Upper lobe of left lung (tissue), 6 donors: ENCODE measurements at regions not wholly inside any gene's neighbourhood (a gene's known extent, or its start where the extent isn't known, plus 50 kb on each side); places are given as distances from the start of the nearest gene placed in this dataset.

ENCODE experiments used
- ATAC-seq, 2 donors: fragments of 200-7000 bp; cut with Tn5 transposase; one replicate each; pipeline ENCODE4 v1.9.1; 2022; ENCODE audit warnings: mild to moderate bottlenecking in 2 of 2, moderate library complexity in 2 of 2; ENCODE audit not compliant: low FRiP score in 2 of 2
- DNase-seq, 2 donors: peaks; one replicate each; pipeline ENCODE4 v3.0.0-alpha.2; 2019 to 2020
- H3K27ac ChIP-seq, 4 donors: fragments of 200-600 bp; sonication (generic); one replicate each; pipeline ENCODE4 v1.5.1; 2016 to 2019
- H3K27me3 ChIP-seq, 4 donors: fragments of 200-600 bp; sonication (generic); one replicate each; pipeline ENCODE4 v1.5.1; 2017 to 2019
- H3K36me3 ChIP-seq, 4 donors: fragments of 200-600 bp; sonication (generic); one replicate each; pipeline ENCODE4 v1.5.1; 2016 to 2019
- H3K4me1 ChIP-seq, 4 donors: fragments of 200-600 bp; sonication (generic); one replicate each; pipeline ENCODE4 v1.5.1; 2018 to 2019
- H3K4me3 ChIP-seq, 4 donors: fragments of 200-600 bp; sonication (generic); one replicate each; pipeline ENCODE4 v1.5.1; 2017 to 2019; ENCODE audit warnings: mild to moderate bottlenecking in 2 of 4, moderate library complexity in 1 of 4
- H3K9me3 ChIP-seq, 4 donors: fragments of 200-600 bp; sonication (generic); one replicate each; pipeline ENCODE4 v1.5.1; 2018 to 2019
- EP300 ChIP-seq, 4 donors: sonication (generic); formaldehyde crosslinking; IDR thresholded peaks; one replicate each; pipeline ENCODE4 v1.5.1; 2017; ENCODE audit warnings: antibody characterized with exemption in 4 of 4, control low read depth in 2 of 4
- POLR2A ChIP-seq, 4 donors: fragments of 450-650 bp; IDR thresholded peaks; one replicate each; pipeline ENCODE4 v1.5.1; 2016 to 2017; ENCODE audit warnings: antibody characterized with exemption in 4 of 4, mild to moderate bottlenecking in 2 of 4
- POLR2AphosphoS5 ChIP-seq, 2 donors: sonication (generic); formaldehyde crosslinking; IDR thresholded peaks; one replicate each; pipeline ENCODE4 v1.5.1; 2017; ENCODE audit warnings: antibody characterized with exemption in 2 of 2
- WGBS, 2 donors: methylation state at CpG; one replicate each; pipeline ENCODE4 v1.1.5; 2017 to 2018; 5-methylcytosine and 5-hydroxymethylcytosine counted together
- TF ChIP-seq, protein P1 (sequence below), 6 experiments: fragments of 450-650 bp in 4 of 6; fragments of 200-600 bp in 2 of 6; sonication (generic) in 2 of 6; IDR thresholded peaks; one replicate each; pipeline ENCODE4 v1.5.1; 2016 to 2019; ENCODE audit warnings: antibody characterized with exemption in 6 of 6
- donor health status: DM: no; HTN: no; CAD: no; lungs with moderate emphysema.
- donor health status: DM: no; HTN: yes; CAD: no; lungs with severe emphysema.

DNA sequence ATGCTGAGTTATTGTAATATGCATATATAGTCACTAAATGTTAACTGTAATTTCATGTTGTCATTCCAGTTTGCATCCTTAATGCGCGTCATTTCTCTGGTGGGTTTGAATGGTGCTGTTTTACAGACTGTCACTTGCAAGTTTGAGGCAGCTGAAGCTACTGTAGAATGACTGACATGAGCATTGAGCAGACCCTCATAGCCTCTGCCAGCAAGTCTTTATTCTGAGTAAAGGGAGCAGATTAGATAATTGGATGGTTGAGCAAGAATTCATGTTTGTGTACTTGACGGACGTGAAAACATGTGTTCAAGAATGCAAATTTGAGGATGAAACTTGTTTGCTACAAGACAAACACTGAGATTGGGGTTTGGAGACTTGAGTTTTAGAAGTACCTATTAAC is 854.8 kb upstream of the KLHL29 start:
- Histone ChIP-seq H3K27me3 (no peaks in the 10 kb centered on the region), H3K9me3 (no peaks in the 10 kb centered on the region), H3K36me3 (no peaks in the 10 kb centered on the region), H3K4me1 (no peaks in the 10 kb centered on the region), H3K27ac (no peak overlapping the region), H3K4me3 (no peak overlapping the region)
- DNase-seq, result no peak
- WGBS, 2 donors, result 85 to 87% methylated on average over 4 of the region's 4 CpGs
- no peak for ATAC-seq
- TF ChIP-seq EP300 (IDR thresholded peaks at IDR 0.05) (no peak), POLR2A (IDR thresholded peaks at IDR 0.05) (no peak), POLR2AphosphoS5 (IDR thresholded peaks at IDR 0.05) (no peak)
- TF ChIP-seq, protein P1, sequence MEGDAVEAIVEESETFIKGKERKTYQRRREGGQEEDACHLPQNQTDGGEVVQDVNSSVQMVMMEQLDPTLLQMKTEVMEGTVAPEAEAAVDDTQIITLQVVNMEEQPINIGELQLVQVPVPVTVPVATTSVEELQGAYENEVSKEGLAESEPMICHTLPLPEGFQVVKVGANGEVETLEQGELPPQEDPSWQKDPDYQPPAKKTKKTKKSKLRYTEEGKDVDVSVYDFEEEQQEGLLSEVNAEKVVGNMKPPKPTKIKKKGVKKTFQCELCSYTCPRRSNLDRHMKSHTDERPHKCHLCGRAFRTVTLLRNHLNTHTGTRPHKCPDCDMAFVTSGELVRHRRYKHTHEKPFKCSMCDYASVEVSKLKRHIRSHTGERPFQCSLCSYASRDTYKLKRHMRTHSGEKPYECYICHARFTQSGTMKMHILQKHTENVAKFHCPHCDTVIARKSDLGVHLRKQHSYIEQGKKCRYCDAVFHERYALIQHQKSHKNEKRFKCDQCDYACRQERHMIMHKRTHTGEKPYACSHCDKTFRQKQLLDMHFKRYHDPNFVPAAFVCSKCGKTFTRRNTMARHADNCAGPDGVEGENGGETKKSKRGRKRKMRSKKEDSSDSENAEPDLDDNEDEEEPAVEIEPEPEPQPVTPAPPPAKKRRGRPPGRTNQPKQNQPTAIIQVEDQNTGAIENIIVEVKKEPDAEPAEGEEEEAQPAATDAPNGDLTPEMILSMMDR (IDR thresholded peaks at IDR 0.05), result no peak

DNA sequence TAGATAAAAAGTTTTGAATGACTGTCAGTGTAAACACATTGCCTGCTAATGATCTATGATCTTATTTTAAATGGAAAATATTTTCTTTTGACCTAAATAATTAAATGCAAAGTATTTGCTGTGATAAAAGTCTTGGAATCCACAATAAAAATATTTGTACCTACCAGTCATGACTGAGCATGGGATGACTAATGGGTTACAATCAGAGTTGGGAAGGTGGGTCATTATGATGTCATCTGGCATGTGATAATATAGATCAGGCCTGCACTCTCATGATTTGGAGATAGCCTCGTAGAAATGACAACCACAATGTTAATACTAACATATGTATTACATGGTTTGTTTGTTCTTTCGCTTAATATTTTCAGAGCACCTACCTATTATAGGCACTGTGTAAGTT is 848.8 kb upstream of the KLHL29 start:
- ATAC-seq, result no peak
- Histone ChIP-seq H3K4me1 (no peaks in the 10 kb centered on the region), H3K4me3 (no peak overlapping the region), H3K27me3 (no peaks in the 10 kb centered on the region), H3K9me3 (no peaks in the 10 kb centered on the region), H3K36me3 (no peaks in the 10 kb centered on the region), H3K27ac (no peak overlapping the region)
- DNase-seq, result no peak
- 65 to 68% methylated on average over 2 of the region's 2 CpGs for WGBS, 2 donors
- TF ChIP-seq EP300 (IDR thresholded peaks at IDR 0.05), result no peak
- TF ChIP-seq POLR2A (IDR thresholded peaks at IDR 0.05), result no peak
- TF ChIP-seq POLR2AphosphoS5 (IDR thresholded peaks at IDR 0.05), result no peak
- TF ChIP-seq, protein P1 (IDR thresholded peaks at IDR 0.05), result no peak

DNA sequence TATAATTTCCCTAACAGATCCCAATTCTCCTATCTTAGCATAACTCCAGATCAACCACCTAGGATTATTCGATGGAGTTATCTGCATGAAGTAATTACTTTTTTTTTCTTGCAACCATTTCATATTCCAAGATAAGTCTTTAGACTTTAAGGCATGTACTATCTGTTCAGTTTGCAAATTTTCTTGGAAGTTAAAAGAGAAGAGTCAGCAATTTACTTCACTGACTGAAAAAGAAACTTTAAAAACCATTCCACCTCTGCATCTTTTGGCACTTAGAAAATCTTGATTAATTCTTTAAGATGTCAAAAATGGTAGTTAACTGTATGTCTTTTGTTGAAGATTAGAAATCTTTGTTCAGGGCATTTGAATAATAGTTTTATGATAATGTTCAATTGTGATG is 830.5 kb upstream of the KLHL29 start:
- Histone ChIP-seq H3K36me3 (no peaks in the 10 kb centered on the region), H3K4me1 (no peaks in the 10 kb centered on the region), H3K27ac (no peak overlapping the region), H3K4me3 (no peak overlapping the region), H3K27me3 (no peaks in the 10 kb centered on the region), H3K9me3 (no peaks in the 10 kb centered on the region)
- WGBS, 2 donors, result 76 to 94% methylated on average over 1 of the region's 1 CpG
- ATAC-seq (no peak), DNase-seq (no peak)
- no peak for TF ChIP-seq POLR2AphosphoS5 (IDR thresholded peaks at IDR 0.05)
- TF ChIP-seq, protein P1 (IDR thresholded peaks at IDR 0.05), result no peak
- TF ChIP-seq EP300 (IDR thresholded peaks at IDR 0.05), result no peak
- no peak for TF ChIP-seq POLR2A (IDR thresholded peaks at IDR 0.05)

DNA sequence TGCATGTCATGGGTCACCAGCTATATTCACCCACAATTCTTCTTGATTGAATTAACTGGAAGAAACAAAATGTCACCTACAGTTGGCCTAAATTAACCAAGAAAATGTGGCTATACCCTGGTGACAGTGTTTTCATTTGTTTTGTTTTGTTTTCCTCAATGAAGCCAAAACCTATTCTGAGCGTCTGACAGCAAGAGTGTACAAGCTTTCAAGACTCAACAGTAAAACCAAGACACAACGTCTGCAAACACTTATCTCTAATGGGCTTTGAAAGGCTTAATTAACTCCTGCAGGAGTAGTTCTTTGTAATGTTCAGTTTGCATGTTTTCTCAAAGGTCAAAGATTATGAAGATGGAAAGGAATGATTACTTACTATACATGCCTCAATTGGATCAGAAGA is 827.6 kb upstream of the KLHL29 start:
- H3K4me3 ChIP-seq, result no peak overlapping the region
- TF ChIP-seq, protein P1 (IDR thresholded peaks at IDR 0.05), result no peak
- TF ChIP-seq POLR2AphosphoS5 (IDR thresholded peaks at IDR 0.05) (no peak), POLR2A (IDR thresholded peaks at IDR 0.05) (no peak), EP300 (IDR thresholded peaks at IDR 0.05) (no peak)
- H3K4me1 ChIP-seq, result no peaks in the 10 kb centered on the region
- no peaks in the 10 kb centered on the region for H3K9me3 ChIP-seq
- DNase-seq (no peak), ATAC-seq (no peak)
- no peaks in the 10 kb centered on the region for H3K27me3 ChIP-seq
- H3K36me3 ChIP-seq, result no peaks in the 10 kb centered on the region
- 27 to 30% methylated on average over 2 of the region's 2 CpGs for WGBS, 2 donors
- no peak overlapping the region for H3K27ac ChIP-seq

DNA sequence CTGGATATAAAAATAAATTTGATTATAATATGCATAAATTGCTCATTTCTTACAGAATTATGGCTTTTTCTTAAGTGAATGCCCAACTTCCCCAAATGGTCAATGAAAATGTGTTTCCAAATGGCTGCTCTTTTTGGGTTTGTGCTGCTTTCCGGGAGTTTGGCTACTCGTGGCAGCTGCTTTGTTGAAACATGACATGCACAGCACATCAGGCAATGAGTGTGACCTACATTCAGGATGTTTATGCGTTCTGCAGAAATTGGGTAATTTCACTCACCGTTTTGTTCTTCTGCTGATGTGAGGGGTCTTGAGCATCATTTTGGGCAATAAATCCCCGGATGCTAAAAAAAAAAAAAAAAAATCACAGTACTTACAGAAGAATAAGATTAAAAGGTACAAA is 825.0 kb upstream of the KLHL29 start:
- Histone ChIP-seq H3K4me1 (no peaks in the 10 kb centered on the region), H3K9me3 (no peaks in the 10 kb centered on the region), H3K27ac (no peak overlapping the region), H3K27me3 (no peaks in the 10 kb centered on the region), H3K4me3 (no peak overlapping the region), H3K36me3 (no peaks in the 10 kb centered on the region)
- ATAC-seq, result no peak
- TF ChIP-seq, protein P1 (IDR thresholded peaks at IDR 0.05), result no peak
- TF ChIP-seq POLR2A (IDR thresholded peaks at IDR 0.05), result no peak
- DNase-seq, result no peak
- WGBS, 2 donors, result 66 to 73% methylated on average over 5 of the region's 5 CpGs
